Activated CD4-positive, CD25-positive, alpha-beta regulatory T cell treated with anti-CD3 and anti-CD28 coated beads, Interleukin-2, amount 50 U/mL, for 24 hours (primary cell): ENCODE measurements at regions not wholly inside any gene's neighbourhood (a gene's known extent, or its start where the extent isn't known, plus 50 kb on each side); places are given as distances from the start of the nearest gene placed in this dataset.

Source experiments
- ATAC-seq, 2 donors: fragments of 150-1000 bp; cut with Tn5 transposase; one replicate each; pipeline ENCODE4 v1.10.0; 2021; ENCODE audit warnings: mild to moderate bottlenecking in 1 of 2, moderate library complexity in 1 of 2

GRCh38 chr6:129778793-129779192, 68.8 kb upstream of the ARHGAP18 start:
- no peak for ATAC-seq

- ATAC-seq, result no peak
These were observed 67.4 kb upstream of the ARHGAP18 start for GRCh38 chr6:129777371-129777770.

- peak; percentile 63 to 72 for ATAC-seq
These were observed 66.8 kb upstream of the ARHGAP18 start for GRCh38 chr6:129776542-129777330.

GRCh38 chr6:129774697-129775447, 64.9 kb upstream of the ARHGAP18 start:
- ATAC-seq, result no peak

GRCh38 chr6:129773304-129773703, 63.3 kb upstream of the ARHGAP18 start:
- no peak for ATAC-seq

- ATAC-seq, result no peak
These were observed 61.7 kb upstream of the ARHGAP18 start for GRCh38 chr6:129771678-129772077.

- no peak for ATAC-seq
These were observed 58.0 kb upstream of the ARHGAP18 start for GRCh38 chr6:129767776-129768485.

GRCh38 chr6:129766959-129767728, 57.2 kb upstream of the ARHGAP18 start:
- ATAC-seq, result peak; percentile 97

- ATAC-seq, result no peak
These were observed 54.9 kb upstream of the ARHGAP18 start for GRCh38 chr6:129764761-129765407.

- no peak for ATAC-seq
These were observed 50.0 kb upstream of the ARHGAP18 start for GRCh38 chr6:129759796-129760605.
